HepG2 (cell line): ENCODE measurements at regions not wholly inside any gene's neighbourhood (a gene's known extent, or its start where the extent isn't known, plus 50 kb on each side); places are given as distances from the start of the nearest gene placed in this dataset.

Experiments used
- AHR ChIP-seq: IDR thresholded peaks from 2 replicates; pipeline ENCODE4 v1.6.1; 2018; ENCODE audit warnings: missing genetic modification reagents, missing compliant biosample characterization
- CHD4 ChIP-seq: fragments of 200-600 bp; sonication (generic); IDR thresholded peaks from 2 replicates; pipeline ENCODE4 v1.7.0; 2017; ENCODE audit warnings: mild to moderate bottlenecking, low read length, borderline replicate concordance
- FOSL2 ChIP-seq: sonication (generic); formaldehyde crosslinking; IDR thresholded peaks from 2 replicates; pipeline ENCODE4 v1.4.0; 2020; ENCODE audit warnings: missing genetic modification reagents
- HDAC6 ChIP-seq: fragments of 200-600 bp; sonication (generic); IDR thresholded peaks from 2 replicates; pipeline ENCODE4 v1.7.0; 2017; ENCODE audit warnings: mild to moderate bottlenecking, antibody characterized with exemption, low read length, low read depth
- IRF2 ChIP-seq: IDR thresholded peaks from 2 replicates; pipeline ENCODE4 v1.6.1; 2018; ENCODE audit warnings: missing genetic modification reagents, missing compliant biosample characterization
- RBM22 ChIP-seq: fragments of 200-400 bp; formaldehyde crosslinking; optimal IDR thresholded peaks from 2 replicates; pipeline ENCODE3; 2017; ENCODE audit warnings: mild to moderate bottlenecking, low read length, moderate library complexity
- SMAD9 ChIP-seq: sonication (generic); formaldehyde crosslinking; IDR thresholded peaks from 2 replicates; pipeline ENCODE4 v1.5.1; 2020; ENCODE audit warnings: mild to moderate bottlenecking, missing genetic modification reagents
- SP1 ChIP-seq, 2 experiments: fragments of 450-650 bp in 1 of 2; sonication (generic) in 1 of 2; formaldehyde crosslinking in 1 of 2; IDR thresholded peaks; 2 replicates each; pipeline versions ENCODE4 v1.4.0 to v1.6.1; 2016 to 2020; ENCODE audit warnings: missing genetic modification reagents in 1 of 2
- TBX3 ChIP-seq: fragments of 450-650 bp; IDR thresholded peaks from 2 replicates; pipeline ENCODE4 v1.6.1; 2017; ENCODE audit warnings: antibody characterized with exemption, mild to moderate bottlenecking, inconsistent platforms, borderline replicate concordance
- TCF7 ChIP-seq: sonication (generic); IDR thresholded peaks from 2 replicates; pipeline ENCODE4 v1.6.1; 2016; ENCODE audit warnings: antibody characterized with exemption, low read depth
- ZNF296 ChIP-seq: sonication (generic); formaldehyde crosslinking; conservative IDR thresholded peaks from 2 replicates; pipeline ENCODE4 v1.5.0; 2020; ENCODE audit warnings: mild to moderate bottlenecking, missing genetic modification reagents
- ZNF383 ChIP-seq: sonication (generic); formaldehyde crosslinking; IDR thresholded peaks from 2 replicates; pipeline ENCODE4 v1.4.0; 2020; ENCODE audit warnings: missing genetic modification reagents, mild to moderate bottlenecking, borderline replicate concordance
- ZNF431 ChIP-seq: sonication (generic); formaldehyde crosslinking; IDR thresholded peaks from 2 replicates; pipeline ENCODE4 v1.9.0; 2022; ENCODE audit warnings: missing genetic modification reagents, low read depth, mild to moderate bottlenecking, borderline replicate concordance
- ZNF598 ChIP-seq: sonication (generic); formaldehyde crosslinking; IDR thresholded peaks from 2 replicates; pipeline ENCODE4 v1.5.1; 2020; ENCODE audit warnings: mild to moderate bottlenecking, missing genetic modification reagents, borderline replicate concordance
- ZNF644 ChIP-seq: IDR thresholded peaks from 2 replicates; pipeline ENCODE4 v1.6.1; 2016; ENCODE audit warnings: low read depth
- ZNF83 ChIP-seq: sonication (generic); formaldehyde crosslinking; IDR thresholded peaks from 2 replicates; pipeline ENCODE4 v1.4.0; 2020; ENCODE audit warnings: missing genetic modification reagents, mild to moderate bottlenecking, borderline replicate concordance
- ZSCAN20 ChIP-seq: sonication (generic); formaldehyde crosslinking; IDR thresholded peaks from 2 replicates; pipeline ENCODE4 v1.4.0; 2020; ENCODE audit warnings: missing genetic modification reagents, mild to moderate bottlenecking, borderline replicate concordance
- ZSCAN29 ChIP-seq: sonication (generic); formaldehyde crosslinking; conservative IDR thresholded peaks from 2 replicates; pipeline ENCODE4 v1.4.0; 2020; ENCODE audit warnings: mild to moderate bottlenecking, missing genetic modification reagents
- TF ChIP-seq, protein P1 (sequence below): sonication (generic); formaldehyde crosslinking; IDR thresholded peaks from 2 replicates; pipeline ENCODE4 v1.4.0; 2020; ENCODE audit warnings: missing genetic modification reagents
- TF ChIP-seq, protein P2 (sequence below): fragments of 450-650 bp; IDR thresholded peaks from 2 replicates; pipeline ENCODE4 v1.6.1; 2017
- TF ChIP-seq, protein P3 (sequence below): sonication (generic); formaldehyde crosslinking; IDR thresholded peaks from 2 replicates; pipeline ENCODE4 v1.4.0; 2020; ENCODE audit warnings: missing genetic modification reagents

DNA sequence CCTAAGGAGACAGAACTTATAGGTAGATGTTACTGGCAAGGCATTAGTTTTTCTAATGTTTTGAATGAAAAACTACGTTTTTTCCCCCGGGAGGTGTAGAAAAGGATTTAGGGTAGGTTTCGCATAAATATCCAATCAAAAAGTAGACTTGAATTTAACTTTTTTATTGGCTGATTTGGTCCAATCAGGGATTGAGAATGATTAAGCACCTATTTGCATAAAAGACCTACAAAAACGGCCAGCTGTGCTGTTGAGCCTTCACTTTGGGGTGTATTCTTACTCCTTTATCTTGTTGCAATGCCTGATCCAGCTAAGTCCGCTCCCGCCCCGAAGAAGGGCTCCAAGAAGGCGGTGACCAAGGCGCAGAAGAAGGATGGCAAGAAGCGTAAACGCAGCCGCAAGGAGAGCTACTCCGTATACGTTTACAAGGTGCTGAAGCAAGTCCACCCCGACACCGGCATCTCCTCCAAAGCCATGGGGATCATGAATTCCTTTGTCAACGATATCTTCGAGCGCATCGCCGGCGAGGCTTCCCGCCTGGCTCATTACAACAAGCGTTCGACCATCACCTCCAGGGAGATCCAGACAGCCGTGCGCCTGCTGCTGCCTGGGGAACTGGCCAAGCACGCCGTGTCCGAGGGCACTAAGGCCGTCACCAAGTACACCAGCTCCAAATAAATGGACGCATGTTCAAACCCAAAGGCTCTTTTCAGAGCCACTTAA is 113.5 kb upstream of the BTN3A2 start (continued):
- TF ChIP-seq, protein P1, sequence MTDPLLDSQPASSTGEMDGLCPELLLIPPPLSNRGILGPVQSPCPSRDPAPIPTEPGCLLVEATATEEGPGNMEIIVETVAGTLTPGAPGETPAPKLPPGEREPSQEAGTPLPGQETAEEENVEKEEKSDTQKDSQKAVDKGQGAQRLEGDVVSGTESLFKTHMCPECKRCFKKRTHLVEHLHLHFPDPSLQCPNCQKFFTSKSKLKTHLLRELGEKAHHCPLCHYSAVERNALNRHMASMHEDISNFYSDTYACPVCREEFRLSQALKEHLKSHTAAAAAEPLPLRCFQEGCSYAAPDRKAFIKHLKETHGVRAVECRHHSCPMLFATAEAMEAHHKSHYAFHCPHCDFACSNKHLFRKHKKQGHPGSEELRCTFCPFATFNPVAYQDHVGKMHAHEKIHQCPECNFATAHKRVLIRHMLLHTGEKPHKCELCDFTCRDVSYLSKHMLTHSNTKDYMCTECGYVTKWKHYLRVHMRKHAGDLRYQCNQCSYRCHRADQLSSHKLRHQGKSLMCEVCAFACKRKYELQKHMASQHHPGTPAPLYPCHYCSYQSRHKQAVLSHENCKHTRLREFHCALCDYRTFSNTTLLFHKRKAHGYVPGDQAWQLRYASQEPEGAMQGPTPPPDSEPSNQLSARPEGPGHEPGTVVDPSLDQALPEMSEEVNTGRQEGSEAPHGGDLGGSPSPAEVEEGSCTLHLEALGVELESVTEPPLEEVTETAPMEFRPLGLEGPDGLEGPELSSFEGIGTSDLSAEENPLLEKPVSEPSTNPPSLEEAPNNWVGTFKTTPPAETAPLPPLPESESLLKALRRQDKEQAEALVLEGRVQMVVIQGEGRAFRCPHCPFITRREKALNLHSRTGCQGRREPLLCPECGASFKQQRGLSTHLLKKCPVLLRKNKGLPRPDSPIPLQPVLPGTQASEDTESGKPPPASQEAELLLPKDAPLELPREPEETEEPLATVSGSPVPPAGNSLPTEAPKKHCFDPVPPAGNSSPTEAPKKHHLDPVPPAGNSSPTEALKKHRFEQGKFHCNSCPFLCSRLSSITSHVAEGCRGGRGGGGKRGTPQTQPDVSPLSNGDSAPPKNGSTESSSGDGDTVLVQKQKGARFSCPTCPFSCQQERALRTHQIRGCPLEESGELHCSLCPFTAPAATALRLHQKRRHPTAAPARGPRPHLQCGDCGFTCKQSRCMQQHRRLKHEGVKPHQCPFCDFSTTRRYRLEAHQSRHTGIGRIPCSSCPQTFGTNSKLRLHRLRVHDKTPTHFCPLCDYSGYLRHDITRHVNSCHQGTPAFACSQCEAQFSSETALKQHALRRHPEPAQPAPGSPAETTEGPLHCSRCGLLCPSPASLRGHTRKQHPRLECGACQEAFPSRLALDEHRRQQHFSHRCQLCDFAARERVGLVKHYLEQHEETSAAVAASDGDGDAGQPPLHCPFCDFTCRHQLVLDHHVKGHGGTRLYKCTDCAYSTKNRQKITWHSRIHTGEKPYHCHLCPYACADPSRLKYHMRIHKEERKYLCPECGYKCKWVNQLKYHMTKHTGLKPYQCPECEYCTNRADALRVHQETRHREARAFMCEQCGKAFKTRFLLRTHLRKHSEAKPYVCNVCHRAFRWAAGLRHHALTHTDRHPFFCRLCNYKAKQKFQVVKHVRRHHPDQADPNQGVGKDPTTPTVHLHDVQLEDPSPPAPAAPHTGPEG (CRISPR knock-in tag), result no peak
- TF ChIP-seq ZNF83 (CRISPR knock-in tag) (no peak), IRF2 (CRISPR knock-in tag) (no peak), ZNF598 (CRISPR knock-in tag) (peak; percentile 73; the same call in 1 of the 2 replicates), AHR (CRISPR knock-in tag) (no peak), RBM22 (no peak), ZNF296 (CRISPR knock-in tag) (no peak), ZNF431 (CRISPR knock-in tag) (no peak), HDAC6 (no peak), TCF7 (no peak), CHD4 (no peak), ZNF644 (CRISPR knock-in tag) (no peak), SP1 (IDR thresholded peaks at IDR 0.05) (no peak), SP1 (CRISPR knock-in tag; IDR thresholded peaks at IDR 0.05) (no peak), ZSCAN20 (CRISPR knock-in tag) (0 out of 2 replicates have a peak, but pooled peaks have one; percentile 25), FOSL2 (CRISPR knock-in tag) (no peak), ZNF383 (0 out of 2 replicates have a peak, but pooled peaks have one; percentile 13), SMAD9 (CRISPR knock-in tag) (0 out of 2 replicates have a peak, but pooled peaks have one; percentile 79), ZSCAN29 (CRISPR knock-in tag) (no peak; the same call in 1 of the 2 replicates), TBX3 (no peak)
- TF ChIP-seq, protein P2, sequence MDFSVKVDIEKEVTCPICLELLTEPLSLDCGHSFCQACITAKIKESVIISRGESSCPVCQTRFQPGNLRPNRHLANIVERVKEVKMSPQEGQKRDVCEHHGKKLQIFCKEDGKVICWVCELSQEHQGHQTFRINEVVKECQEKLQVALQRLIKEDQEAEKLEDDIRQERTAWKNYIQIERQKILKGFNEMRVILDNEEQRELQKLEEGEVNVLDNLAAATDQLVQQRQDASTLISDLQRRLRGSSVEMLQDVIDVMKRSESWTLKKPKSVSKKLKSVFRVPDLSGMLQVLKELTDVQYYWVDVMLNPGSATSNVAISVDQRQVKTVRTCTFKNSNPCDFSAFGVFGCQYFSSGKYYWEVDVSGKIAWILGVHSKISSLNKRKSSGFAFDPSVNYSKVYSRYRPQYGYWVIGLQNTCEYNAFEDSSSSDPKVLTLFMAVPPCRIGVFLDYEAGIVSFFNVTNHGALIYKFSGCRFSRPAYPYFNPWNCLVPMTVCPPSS, result no peak
- TF ChIP-seq, protein P3, sequence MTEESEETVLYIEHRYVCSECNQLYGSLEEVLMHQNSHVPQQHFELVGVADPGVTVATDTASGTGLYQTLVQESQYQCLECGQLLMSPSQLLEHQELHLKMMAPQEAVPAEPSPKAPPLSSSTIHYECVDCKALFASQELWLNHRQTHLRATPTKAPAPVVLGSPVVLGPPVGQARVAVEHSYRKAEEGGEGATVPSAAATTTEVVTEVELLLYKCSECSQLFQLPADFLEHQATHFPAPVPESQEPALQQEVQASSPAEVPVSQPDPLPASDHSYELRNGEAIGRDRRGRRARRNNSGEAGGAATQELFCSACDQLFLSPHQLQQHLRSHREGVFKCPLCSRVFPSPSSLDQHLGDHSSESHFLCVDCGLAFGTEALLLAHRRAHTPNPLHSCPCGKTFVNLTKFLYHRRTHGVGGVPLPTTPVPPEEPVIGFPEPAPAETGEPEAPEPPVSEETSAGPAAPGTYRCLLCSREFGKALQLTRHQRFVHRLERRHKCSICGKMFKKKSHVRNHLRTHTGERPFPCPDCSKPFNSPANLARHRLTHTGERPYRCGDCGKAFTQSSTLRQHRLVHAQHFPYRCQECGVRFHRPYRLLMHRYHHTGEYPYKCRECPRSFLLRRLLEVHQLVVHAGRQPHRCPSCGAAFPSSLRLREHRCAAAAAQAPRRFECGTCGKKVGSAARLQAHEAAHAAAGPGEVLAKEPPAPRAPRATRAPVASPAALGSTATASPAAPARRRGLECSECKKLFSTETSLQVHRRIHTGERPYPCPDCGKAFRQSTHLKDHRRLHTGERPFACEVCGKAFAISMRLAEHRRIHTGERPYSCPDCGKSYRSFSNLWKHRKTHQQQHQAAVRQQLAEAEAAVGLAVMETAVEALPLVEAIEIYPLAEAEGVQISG, result peak; percentile 68; the same call in 1 of the 2 replicates
